GM13976 (cell line): ENCODE measurements at regions not wholly inside any gene's neighbourhood (a gene's known extent, or its start where the extent isn't known, plus 50 kb on each side); places are given as distances from the start of the nearest gene placed in this dataset.
A peak's percentile ranks its signal among the peaks of the same experiment; 100 is the strongest.
"Not testable (repeated sequence)": the region's sequence is repeated elsewhere in the genome, so short reads cannot be mapped to it uniquely, and the experiment has no call there.

Source experiments
- DNase-seq: peaks from one replicate; pipeline ENCODE4 v3.0.0; 2012; ENCODE audit warnings: low spot score
- in situ Hi-C: fragments of 300-500 bp; cut with MboI; formaldehyde crosslinking; loops from one replicate; pipeline ENCODE4 v1.12.0; 2022; ENCODE audit warnings: low sequenced_read_pairs, mixed read lengths, inconsistent platforms; ENCODE audit not compliant: unreplicated experiment
- TF ChIP-seq, protein P1 (sequence below): IDR thresholded peaks from 2 replicates; pipeline ENCODE4 v1.5.1; 2012; ENCODE audit warnings: borderline replicate concordance, mild to moderate bottlenecking; ENCODE audit not compliant: insufficient read depth; ENCODE audit errors: extremely low read depth, missing control alignments, control extremely low read depth

DNA sequence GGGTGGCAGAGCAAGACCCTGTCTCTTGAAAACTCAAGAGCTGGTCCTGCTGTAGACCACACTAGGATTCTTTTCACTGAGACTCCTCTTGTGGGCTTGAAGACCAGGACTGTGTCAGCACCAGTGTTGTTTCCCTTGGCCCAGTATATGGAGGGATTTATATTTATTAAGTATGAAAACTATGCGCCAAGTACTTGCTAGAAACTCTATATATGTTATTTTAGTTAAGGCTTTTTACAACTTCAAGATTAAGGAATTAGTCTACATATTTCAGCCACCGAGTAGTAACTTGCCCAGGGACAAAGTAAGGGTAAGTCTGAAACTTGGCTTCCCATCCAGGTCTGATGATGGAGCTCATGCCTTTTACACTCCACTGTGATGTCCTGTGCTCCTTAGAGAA lies 488.4 kb downstream of the PCNX1 start:
- TF ChIP-seq, protein P1, sequence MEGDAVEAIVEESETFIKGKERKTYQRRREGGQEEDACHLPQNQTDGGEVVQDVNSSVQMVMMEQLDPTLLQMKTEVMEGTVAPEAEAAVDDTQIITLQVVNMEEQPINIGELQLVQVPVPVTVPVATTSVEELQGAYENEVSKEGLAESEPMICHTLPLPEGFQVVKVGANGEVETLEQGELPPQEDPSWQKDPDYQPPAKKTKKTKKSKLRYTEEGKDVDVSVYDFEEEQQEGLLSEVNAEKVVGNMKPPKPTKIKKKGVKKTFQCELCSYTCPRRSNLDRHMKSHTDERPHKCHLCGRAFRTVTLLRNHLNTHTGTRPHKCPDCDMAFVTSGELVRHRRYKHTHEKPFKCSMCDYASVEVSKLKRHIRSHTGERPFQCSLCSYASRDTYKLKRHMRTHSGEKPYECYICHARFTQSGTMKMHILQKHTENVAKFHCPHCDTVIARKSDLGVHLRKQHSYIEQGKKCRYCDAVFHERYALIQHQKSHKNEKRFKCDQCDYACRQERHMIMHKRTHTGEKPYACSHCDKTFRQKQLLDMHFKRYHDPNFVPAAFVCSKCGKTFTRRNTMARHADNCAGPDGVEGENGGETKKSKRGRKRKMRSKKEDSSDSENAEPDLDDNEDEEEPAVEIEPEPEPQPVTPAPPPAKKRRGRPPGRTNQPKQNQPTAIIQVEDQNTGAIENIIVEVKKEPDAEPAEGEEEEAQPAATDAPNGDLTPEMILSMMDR: no peak
- no peak for DNase-seq
- in situ Hi-C loops: no loop called here

DNA sequence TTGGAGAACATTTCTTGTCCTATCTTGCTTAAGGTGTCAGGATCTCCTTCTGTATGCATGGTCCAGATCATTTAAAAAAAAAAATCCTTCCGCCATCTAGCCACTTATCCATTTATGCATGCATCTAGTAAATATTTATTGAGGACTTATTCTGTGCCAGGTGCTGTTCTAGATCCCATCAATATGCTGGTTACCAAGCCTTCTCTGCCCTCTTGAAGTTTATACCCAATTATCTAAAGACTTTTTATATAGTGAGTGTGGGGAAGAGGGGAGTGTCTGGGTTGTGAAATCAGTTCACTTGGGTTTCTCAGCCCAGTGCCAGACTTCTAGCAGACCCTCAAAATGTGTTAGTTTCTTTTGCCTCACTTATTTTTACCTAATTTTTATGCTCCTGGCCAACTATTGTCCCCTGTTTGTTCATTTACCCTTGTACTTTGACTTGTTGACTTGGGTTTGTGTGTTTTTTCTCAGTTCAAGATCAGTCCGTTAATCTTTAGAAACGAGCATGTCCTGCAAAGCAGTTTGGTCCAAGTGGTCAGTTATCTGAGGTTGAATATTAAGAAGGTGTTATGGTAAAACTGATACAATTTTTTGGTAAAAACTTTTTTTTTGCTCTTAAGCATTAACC lies 488.9 kb downstream of the PCNX1 start:
- TF ChIP-seq, protein P1: no peak
- no peak for DNase-seq
- in situ Hi-C loops: no loop called here

DNA sequence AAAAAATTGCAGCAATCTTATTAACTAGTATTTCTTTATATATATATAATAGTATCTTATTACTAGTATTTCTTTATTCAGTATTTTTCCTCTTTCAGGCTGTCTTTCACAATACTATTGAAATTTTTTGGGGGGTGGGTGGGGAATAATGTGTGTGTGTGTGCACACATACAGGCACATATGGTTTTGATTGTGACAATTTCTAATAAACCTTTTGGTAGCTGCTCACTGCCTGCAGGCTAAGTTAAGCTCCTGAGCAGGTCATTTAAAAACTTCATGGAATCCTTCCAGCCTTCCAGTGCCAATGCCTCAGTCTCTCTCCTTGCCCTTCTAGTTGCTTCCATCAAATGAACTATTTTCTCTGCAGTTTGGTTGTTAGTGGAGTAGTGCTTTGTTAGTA lies 490.1 kb downstream of the PCNX1 start:
- TF ChIP-seq, protein P1: no peak
- DNase-seq: no peak
- in situ Hi-C loops: no loop called here

DNA sequence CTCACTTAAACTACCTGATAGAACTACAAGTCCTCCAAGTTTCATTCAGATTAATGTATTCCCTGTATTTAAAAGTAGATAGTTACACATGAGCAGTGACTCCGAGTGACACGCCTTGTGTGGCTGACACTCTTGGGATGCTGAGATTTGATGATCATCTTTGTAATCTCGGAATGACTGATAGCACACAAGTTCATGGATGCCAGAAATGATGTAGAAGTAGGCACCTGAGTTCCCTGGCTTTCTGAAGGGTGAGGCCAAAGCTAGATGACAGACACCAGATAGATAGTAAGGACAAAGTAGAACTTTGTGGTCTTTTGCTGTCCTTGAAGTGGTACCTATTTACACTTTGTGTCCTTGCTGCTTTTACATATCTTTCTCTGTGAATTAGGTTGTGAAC lies 491.2 kb downstream of the PCNX1 start:
- DNase-seq: no peak
- TF ChIP-seq, protein P1: no peak
- in situ Hi-C loops: no loop called here

DNA sequence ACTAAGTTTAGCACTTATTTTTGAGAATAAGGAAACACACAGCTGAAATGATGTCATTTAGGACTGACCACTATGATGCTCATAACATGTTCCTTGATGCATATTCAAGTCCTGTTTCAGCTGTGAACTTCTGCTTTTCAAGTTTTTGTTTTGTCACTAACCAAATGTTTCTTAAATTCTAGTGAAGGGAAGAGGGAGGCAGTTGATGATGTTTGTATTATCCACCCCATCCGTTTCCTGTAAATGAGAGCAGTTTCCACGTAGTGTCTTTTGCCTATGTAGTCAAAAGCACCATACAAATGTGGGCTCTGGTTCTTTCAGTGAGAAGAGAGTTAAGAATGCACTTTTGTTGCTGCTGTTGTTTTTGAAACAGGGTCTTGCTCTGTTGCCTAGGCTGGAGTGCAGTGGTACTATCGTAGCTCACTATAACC lies 491.8 kb downstream of the PCNX1 start:
- TF ChIP-seq, protein P1: no peak
- in situ Hi-C loops: no loop called here
- peak; percentile 62 for DNase-seq

DNA sequence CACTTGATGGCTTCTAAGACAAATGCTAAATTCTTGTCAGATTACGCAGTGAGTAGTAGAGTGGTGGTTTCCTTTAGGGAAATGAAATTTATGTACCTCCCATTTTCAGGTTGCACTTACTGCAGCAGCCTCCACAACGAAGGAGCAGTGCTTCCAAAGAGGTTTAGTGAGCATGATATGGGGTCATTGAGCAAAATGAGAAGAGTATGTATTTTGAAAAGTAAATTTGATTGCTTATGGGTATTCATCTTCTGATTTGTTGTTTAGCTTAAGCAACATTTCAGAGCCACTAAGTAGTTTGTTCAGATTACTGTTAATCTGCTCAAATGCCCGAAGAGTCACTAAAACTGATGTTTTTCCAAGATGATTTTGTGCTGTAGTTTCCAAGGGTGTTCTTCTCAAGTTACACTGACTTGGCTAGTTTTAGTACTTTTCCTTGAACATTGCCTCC lies 493.6 kb downstream of the PCNX1 start:
- in situ Hi-C loops: no loop called here
- DNase-seq: no peak
- TF ChIP-seq, protein P1: no peak

DNA sequence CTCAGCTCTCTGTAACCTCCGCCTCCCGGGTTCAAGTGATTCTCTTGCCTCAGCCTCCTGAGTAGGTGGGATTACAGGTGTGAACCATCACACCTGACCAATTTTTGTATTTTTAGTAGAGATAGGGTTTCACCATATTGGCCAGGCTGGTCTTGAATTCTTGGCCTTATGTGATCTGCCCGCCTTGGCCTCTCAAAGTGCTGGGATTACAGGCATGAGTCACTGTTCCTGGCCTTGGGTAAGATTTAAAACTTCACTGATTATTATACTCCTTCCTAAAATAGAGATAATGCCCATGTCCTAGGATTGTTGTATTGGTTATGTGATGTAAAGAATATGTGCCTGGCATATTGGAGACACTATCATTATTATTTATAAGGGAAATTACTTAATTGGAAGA lies 495.2 kb downstream of the PCNX1 start:
- in situ Hi-C loops, DNase-seq: not testable (repeated sequence)
